ENCODE measurements at regions not wholly inside any gene's neighbourhood (a gene's known extent, or its start where the extent isn't known, plus 50 kb on each side); places are given as distances from the start of the nearest gene placed in this dataset.

GRCh38 chr4:65102419-65102818 is 567.9 kb downstream of the EPHA5 start:
- no peak for TF ChIP-seq CTCF (conservative IDR thresholded peaks at IDR 0.05; ENCODE audit: low read length)
- TF ChIP-seq EZH2phosphoT487 (IDR thresholded peaks at IDR 0.05; ENCODE audit: borderline replicate concordance, low read depth, low read length) = no peak

Measured in OCI-LY7 (cell line).